Kidney (tissue), 13 donors: ENCODE measurements at regions not wholly inside any gene's neighbourhood (a gene's known extent, or its start where the extent isn't known, plus 50 kb on each side); places are given as distances from the start of the nearest gene placed in this dataset.

Source experiments
- DNase-seq, 5 donors: peaks; one replicate each; pipeline ENCODE4 v3.0.0-alpha.2; 2013 to 2020
- FAIRE-seq: peaks from 2 replicates; lab custom pipeline; 2012; peaks lifted over from hg19 to GRCh38; lab: Jason Lieb, UNC
- H3K27ac ChIP-seq, 2 donors: one replicate each; pipeline ENCODE4 v1.7.0; 2013; ENCODE audit warnings: low read depth in 2 of 2, low read length in 2 of 2, inconsistent platforms in 1 of 2
- H3K27me3 ChIP-seq: one replicate; pipeline ENCODE4 v1.7.1; 2013; ENCODE audit warnings: low read length, inconsistent platforms; ENCODE audit not compliant: control insufficient read depth, insufficient read depth
- H3K36me3 ChIP-seq, 3 donors: one replicate each; pipeline versions ENCODE4 v1.7.0 to v1.7.1; 2013; ENCODE audit warnings: low read length in 3 of 3, control low read depth in 1 of 3, inconsistent platforms in 1 of 3; ENCODE audit not compliant: insufficient read depth in 3 of 3, control insufficient read depth in 2 of 3
- H3K4me1 ChIP-seq, 3 donors: one replicate each; pipeline versions ENCODE4 v1.7.0 to v1.7.1; 2013; ENCODE audit warnings: low read length in 3 of 3, inconsistent platforms in 1 of 3, low read depth in 1 of 3; ENCODE audit not compliant: control insufficient read depth in 2 of 3, insufficient read depth in 2 of 3
- H3K4me3 ChIP-seq, 3 donors: one replicate each; pipeline versions ENCODE4 v1.7.0 to v1.8.1; 2013; ENCODE audit warnings: low read length in 3 of 3, control low read depth in 1 of 3, inconsistent platforms in 1 of 3
- H3K9ac ChIP-seq, 3 donors: one replicate each; pipeline versions ENCODE4 v1.7.0 to v1.7.1; 2013; ENCODE audit warnings: low read length in 3 of 3, control low read depth in 1 of 3, inconsistent platforms in 1 of 3
- H3K9me3 ChIP-seq, 3 donors: one replicate each; pipeline versions ENCODE4 v1.7.0 to v1.7.1; 2013; ENCODE audit warnings: low read length in 3 of 3, control low read depth in 1 of 3, inconsistent platforms in 1 of 3; ENCODE audit not compliant: control insufficient read depth in 2 of 3, insufficient read depth in 1 of 3
- CTCF ChIP-seq: IDR thresholded peaks from 3 replicates; pipeline ENCODE4 v1.5.1; 2012; ENCODE audit warnings: mild to moderate bottlenecking, moderate library complexity, borderline replicate concordance; ENCODE audit not compliant: insufficient read depth; ENCODE audit errors: extremely low read depth
- intact Hi-C: fragments of 100-400 bp; cut with DNase I; formaldehyde crosslinking; loops from one replicate; pipeline ENCODE4 v1.11.1; 2022
- donor health status: control.
- donor health status: control.
- donor health status: control.
- donor health status: control.
- donor health status: control.
- donor health status: DM: yes; HTN: yes; CAD: no.
- donor health status: Normal renal cell carcinoma (clear cell type).

- intact Hi-C loops, result no loop called here
- Histone ChIP-seq H3K4me1 (no peaks in the 10 kb centered on the region), H3K36me3 (no peaks in the 10 kb centered on the region), H3K9ac (no peak overlapping the region), H3K27ac (no peak overlapping the region), H3K27me3 (no peaks in the 10 kb centered on the region), H3K4me3 (no peak overlapping the region), H3K9me3 (peaks cover 0 to 3% (median 0%) of the 10 kb centered on the region in 3 donors)
- TF ChIP-seq CTCF, result no peak
- no peak for DNase-seq
- FAIRE-seq, result no peak
These were observed 343.1 kb upstream of the MBL2 start for GRCh38 chr10:53115660-53116059.

- no peaks in the 10 kb centered on the region for H3K27me3 ChIP-seq
- FAIRE-seq (no peak), DNase-seq (peak in 1 of 5 donors; percentile 54)
- H3K9ac ChIP-seq, result no peak overlapping the region
- H3K27ac ChIP-seq, result no peak overlapping the region
- intact Hi-C loops, result no loop called here
- TF ChIP-seq CTCF, result no peak
- no peaks in the 10 kb centered on the region for H3K9me3 ChIP-seq
- no peak overlapping the region for H3K4me3 ChIP-seq
- H3K4me1 ChIP-seq, result no peaks in the 10 kb centered on the region
- H3K36me3 ChIP-seq, result no peaks in the 10 kb centered on the region
These were observed 338.9 kb upstream of the MBL2 start for GRCh38 chr10:53111529-53111928.

- DNase-seq, result no peak
- Histone ChIP-seq H3K27ac (no peak overlapping the region), H3K4me1 (no peaks in the 10 kb centered on the region), H3K27me3 (no peaks in the 10 kb centered on the region), H3K36me3 (no peaks in the 10 kb centered on the region), H3K9me3 (no peaks in the 10 kb centered on the region), H3K4me3 (no peak overlapping the region), H3K9ac (no peak overlapping the region)
- intact Hi-C loops, result no loop called here
- no peak for TF ChIP-seq CTCF
- no peak for FAIRE-seq
These were observed 336.7 kb upstream of the MBL2 start for GRCh38 chr10:53109320-53109719.

- Histone ChIP-seq H3K9ac (no peak overlapping the region), H3K4me3 (no peak overlapping the region), H3K27ac (no peak overlapping the region), H3K27me3 (no peaks in the 10 kb centered on the region), H3K9me3 (no peaks in the 10 kb centered on the region), H3K4me1 (no peaks in the 10 kb centered on the region), H3K36me3 (no peaks in the 10 kb centered on the region)
- no peak for TF ChIP-seq CTCF
- intact Hi-C loops, result no loop called here
- no peak for FAIRE-seq
- DNase-seq, result no peak
These were observed 335.8 kb upstream of the MBL2 start for GRCh38 chr10:53108317-53108934.
